ENCODE measurements at regions not wholly inside any gene's neighbourhood (a gene's known extent, or its start where the extent isn't known, plus 50 kb on each side); places are given as distances from the start of the nearest gene placed in this dataset.

DNA sequence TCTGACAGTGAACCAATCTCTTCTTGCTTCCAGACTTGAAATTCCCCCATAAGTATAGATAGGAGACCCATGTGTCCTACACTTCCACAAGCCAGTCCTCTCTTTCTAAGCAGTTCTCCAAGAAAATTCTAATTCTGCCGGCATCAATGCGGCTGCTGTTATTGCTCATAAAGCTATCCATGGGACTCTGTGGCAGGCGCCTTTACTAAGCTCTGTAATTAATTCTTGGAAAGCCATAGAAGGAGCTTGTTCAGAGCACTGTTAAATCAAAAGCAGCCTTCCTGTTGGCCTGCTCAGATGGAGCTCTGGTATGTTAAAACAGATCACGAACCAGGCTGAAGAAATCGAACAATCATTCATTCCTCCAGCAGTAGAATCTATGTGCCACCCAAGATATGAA lies 244.3 kb upstream of the NFE2L3 start:
- TF ChIP-seq, protein P1, sequence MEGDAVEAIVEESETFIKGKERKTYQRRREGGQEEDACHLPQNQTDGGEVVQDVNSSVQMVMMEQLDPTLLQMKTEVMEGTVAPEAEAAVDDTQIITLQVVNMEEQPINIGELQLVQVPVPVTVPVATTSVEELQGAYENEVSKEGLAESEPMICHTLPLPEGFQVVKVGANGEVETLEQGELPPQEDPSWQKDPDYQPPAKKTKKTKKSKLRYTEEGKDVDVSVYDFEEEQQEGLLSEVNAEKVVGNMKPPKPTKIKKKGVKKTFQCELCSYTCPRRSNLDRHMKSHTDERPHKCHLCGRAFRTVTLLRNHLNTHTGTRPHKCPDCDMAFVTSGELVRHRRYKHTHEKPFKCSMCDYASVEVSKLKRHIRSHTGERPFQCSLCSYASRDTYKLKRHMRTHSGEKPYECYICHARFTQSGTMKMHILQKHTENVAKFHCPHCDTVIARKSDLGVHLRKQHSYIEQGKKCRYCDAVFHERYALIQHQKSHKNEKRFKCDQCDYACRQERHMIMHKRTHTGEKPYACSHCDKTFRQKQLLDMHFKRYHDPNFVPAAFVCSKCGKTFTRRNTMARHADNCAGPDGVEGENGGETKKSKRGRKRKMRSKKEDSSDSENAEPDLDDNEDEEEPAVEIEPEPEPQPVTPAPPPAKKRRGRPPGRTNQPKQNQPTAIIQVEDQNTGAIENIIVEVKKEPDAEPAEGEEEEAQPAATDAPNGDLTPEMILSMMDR (IDR thresholded peaks at IDR 0.05) = no peak
- H3K4me3 ChIP-seq (ENCODE audit: low read depth in 1 of 2, low read length in 1 of 2) = no peak overlapping the region
- H3K36me3 ChIP-seq = no peaks in the 10 kb centered on the region
- H3K4me1 ChIP-seq (ENCODE audit: control insufficient read depth in 1 of 2, insufficient read depth in 1 of 2, low read depth in 1 of 2, low read length in 1 of 2) = no peaks in the 10 kb centered on the region
- no peak overlapping the region for H3K27ac ChIP-seq
- peaks cover 16% of the 10 kb centered on the region for H3K27me3 ChIP-seq
- no peaks in the 10 kb centered on the region for H3K9me3 ChIP-seq

DNA sequence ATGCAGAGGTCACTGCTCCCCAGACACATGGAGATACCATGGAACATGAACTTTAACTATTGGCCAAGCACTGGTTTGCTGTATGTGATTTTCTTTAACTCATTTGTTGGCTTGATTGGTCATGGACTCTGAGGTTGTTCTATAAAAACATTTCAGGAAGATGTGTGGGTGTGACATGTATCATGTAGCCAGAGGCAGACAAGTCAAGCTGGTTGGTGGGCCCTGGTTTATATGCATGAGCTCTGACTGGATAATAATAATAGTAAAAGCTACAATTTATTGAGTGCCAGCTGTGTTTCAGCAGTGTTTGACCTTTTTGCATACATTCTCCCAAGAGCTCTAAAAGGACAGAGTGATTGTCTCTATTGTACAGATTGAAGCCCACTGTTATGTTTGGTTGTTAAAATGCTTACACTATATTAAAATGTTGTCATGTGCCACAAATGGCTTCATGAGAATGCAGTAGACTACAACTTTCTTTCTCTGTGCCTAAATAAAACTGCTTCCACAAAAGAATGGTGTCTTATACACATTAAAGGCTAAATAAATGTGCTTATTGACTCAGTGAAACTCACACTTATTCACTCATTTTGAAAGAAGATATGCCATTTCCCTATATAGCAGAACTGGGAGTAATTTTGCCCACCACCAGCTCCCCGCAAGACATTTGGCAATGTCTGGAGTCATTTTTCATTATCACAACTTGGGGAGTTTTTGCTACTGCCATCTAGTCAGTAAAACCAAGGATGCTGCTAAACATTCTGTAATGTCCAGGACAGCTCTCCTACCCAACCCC lies 243.6 kb upstream of the NFE2L3 start:
- TF ChIP-seq, protein P1 (IDR thresholded peaks at IDR 0.05) = no peak
- Histone ChIP-seq H3K4me1 (ENCODE audit: control insufficient read depth in 1 of 2, insufficient read depth in 1 of 2, low read depth in 1 of 2, low read length in 1 of 2) (no peaks in the 10 kb centered on the region), H3K36me3 (no peaks in the 10 kb centered on the region), H3K9me3 (no peaks in the 10 kb centered on the region), H3K27ac (no peak overlapping the region), H3K27me3 (peaks cover 16% of the 10 kb centered on the region), H3K4me3 (ENCODE audit: low read depth in 1 of 2, low read length in 1 of 2) (no peak overlapping the region)

DNA sequence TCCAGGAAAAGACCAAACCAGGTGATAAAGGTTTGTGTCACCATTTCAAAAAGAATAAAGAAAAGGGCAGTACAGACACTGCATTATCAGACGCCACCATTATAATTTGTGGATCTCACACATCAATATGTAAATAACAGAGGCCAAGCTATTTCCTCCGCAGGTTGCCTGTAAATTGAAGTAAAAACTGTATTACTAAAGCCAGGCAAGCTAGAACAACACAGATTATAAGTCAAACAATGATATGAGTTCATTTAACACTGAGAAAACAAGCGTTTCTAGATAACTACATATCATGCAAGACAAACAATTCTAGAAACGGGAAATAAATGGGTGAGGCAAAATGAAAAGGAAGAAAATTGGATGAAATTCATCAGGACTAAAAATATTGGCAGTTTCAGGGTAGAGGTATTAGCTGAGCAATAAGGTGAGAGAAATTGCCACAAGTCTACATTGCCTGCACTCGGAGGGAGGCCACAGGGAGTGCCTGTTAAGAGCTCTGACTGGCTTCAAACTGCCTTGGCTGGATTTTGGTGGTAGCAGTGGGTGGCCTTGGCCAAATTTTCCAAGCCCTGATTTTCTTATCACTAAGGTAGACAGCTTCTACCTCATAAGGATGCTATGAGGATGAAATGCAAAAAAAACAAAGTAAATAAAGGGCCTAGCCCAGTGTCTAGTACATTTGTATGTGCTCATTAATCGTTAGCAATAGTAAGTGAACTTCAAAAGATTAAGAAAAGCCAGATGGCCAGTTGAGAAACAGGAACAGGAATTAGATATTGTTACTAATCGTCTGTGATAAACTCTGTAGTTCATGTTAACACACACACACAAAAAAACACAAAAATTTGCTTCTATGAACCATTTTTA lies 240.0 kb upstream of the NFE2L3 start:
- TF ChIP-seq, protein P1 (IDR thresholded peaks at IDR 0.05) = no peak
- Histone ChIP-seq H3K27me3 (peaks cover 22% of the 10 kb centered on the region), H3K27ac (no peak overlapping the region), H3K36me3 (no peaks in the 10 kb centered on the region), H3K9me3 (no peaks in the 10 kb centered on the region), H3K4me1 (ENCODE audit: control insufficient read depth in 1 of 2, insufficient read depth in 1 of 2, low read depth in 1 of 2, low read length in 1 of 2) (no peaks in the 10 kb centered on the region), H3K4me3 (ENCODE audit: low read depth in 1 of 2, low read length in 1 of 2) (no peak overlapping the region)

DNA sequence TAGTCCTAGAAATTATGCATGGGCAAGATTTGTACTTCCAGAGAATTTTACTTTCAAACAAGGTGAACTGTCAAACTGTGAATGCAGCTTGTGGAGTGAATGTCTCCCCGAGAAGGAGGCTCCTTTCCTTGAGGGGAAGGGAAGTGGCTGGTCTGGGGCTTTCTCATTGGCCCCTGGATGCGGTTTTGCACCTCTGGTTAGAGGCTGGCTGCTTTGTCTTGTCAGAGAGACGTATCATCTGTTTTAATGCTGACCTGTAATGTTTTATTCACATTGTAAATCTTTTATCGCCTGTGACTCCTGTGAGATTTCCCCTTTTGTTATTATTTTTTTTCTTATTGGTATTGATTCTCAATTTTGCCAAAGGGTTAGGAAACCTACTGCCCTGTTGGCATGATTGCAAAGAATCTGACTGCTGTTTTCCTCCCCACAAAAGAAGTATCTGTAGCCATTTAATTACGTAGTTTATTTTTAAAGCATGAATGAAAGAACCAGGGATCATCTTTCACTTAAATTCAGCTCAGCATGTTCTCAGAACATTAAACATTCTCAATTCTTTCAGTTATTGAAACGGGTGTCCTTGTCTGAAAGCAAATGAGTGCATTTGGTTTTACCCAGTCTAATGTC lies 238.3 kb upstream of the NFE2L3 start:
- H3K4me1 ChIP-seq (ENCODE audit: control insufficient read depth in 1 of 2, insufficient read depth in 1 of 2, low read depth in 1 of 2, low read length in 1 of 2) = no peaks in the 10 kb centered on the region
- no peak overlapping the region for H3K27ac ChIP-seq
- H3K9me3 ChIP-seq = no peaks in the 10 kb centered on the region
- H3K27me3 ChIP-seq = peaks cover 15% of the 10 kb centered on the region
- TF ChIP-seq, protein P1 (IDR thresholded peaks at IDR 0.05) = no peak
- no peaks in the 10 kb centered on the region for H3K36me3 ChIP-seq
- no peak overlapping the region for H3K4me3 ChIP-seq (ENCODE audit: low read depth in 1 of 2, low read length in 1 of 2)

DNA sequence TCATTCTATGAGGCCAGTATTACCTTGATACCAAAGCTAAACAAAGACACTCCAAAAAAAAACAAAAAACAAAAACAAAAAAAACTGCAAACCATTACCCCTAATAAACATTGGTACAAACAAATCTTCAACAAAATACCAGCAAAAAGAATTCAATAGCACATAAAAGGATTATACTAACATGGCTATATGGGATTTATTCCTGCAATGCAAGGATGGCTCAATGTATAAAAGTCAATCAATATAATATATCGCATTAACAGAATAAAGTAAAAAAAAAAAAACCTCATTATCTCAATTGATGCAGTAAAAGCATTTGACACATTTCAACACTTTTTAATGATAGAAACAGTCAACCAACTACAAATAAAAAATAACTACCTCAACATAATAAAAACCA lies 233.3 kb upstream of the NFE2L3 start:
- H3K9me3 ChIP-seq = no peaks in the 10 kb centered on the region
- peaks cover 27% of the 10 kb centered on the region for H3K27me3 ChIP-seq
- H3K4me1 ChIP-seq (ENCODE audit: control insufficient read depth in 1 of 2, insufficient read depth in 1 of 2, low read depth in 1 of 2, low read length in 1 of 2) = no peaks in the 10 kb centered on the region
- no peak overlapping the region for H3K4me3 ChIP-seq (ENCODE audit: low read depth in 1 of 2, low read length in 1 of 2)
- H3K36me3 ChIP-seq = no peaks in the 10 kb centered on the region
- TF ChIP-seq, protein P1 (IDR thresholded peaks at IDR 0.05) = no peak
- no peak overlapping the region for H3K27ac ChIP-seq

Measured in neutrophil (primary cell).